ENCODE measurements at regions not wholly inside any gene's neighbourhood (a gene's known extent, or its start where the extent isn't known, plus 50 kb on each side); places are given as distances from the start of the nearest gene placed in this dataset.
A peak's percentile ranks its signal among the peaks of the same experiment; 100 is the strongest.

DNA sequence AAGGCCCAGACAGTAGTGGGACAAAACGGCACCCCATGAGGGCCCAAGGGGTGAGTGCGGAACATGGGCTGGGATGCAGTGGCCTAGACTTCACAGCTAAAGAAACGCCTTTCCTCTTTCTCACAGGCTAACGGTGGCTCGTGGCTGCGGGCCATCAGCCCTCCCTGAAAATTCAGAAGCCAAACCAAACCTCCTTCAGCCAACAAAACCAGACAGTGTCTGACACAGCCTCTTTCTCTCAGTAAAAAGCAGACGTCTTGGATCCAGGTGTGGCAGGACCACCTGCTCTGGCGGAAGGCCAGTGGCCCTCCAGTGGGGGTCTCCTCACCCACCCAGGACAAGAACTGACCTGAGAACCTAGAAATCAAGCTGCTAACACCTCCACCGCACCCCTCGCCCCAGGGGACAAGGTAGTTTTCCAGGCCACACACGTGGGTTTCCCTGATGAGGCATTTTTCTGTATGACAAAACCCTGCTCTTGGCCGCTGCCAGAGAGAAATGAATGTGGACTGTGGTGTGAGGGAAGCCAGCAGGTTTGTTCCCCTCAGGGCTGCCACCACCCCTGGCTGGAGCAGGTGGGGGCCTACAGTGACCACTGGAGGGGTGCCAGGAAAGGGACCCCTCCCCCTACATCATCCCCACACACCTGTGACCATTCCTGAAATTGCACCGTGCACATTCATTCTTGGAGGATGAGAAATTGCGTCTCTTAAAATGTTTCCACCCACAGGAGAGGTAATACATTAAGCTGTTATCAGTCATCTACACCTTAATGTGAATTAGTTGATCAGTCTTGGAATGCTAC is 76.8 kb upstream of the PIM1 start:
- no peak overlapping the region; a peak in 1 of 22 replicates for H3K27ac ChIP-seq
- no peak overlapping the region for H3K4me3 ChIP-seq
- TF ChIP-seq Cebpa-rat (IDR thresholded peaks at IDR 0.05) = no peak

DNA sequence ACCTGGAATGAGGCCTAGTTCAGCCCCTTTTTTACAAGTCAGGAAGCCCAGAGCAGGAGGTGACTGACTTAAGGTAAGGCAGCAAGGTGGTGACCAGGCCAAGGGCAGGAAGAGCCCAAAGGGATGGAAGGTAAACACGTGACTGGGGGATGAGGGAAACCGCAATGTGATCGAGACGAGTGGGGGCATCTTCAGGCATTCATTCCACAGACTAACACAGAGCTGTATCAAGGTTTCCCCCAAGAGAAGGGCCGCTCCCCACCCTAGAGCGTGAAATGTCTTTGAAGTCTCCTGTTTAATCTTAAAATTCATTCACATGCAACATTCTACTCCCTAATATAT is 76.3 kb upstream of the PIM1 start:
- H3K36me3 ChIP-seq = no peaks in the 10 kb centered on the region
- no peaks in the 10 kb centered on the region for H3K27me3 ChIP-seq
- peak overlapping the region in 3 of 11 experiments; percentile 60 to 76 (median 63); a peak in 6 of 22 replicates for H3K4me2 ChIP-seq
- no peaks in the 10 kb centered on the region for H3K9me3 ChIP-seq (replicated peaks in 1 of 11)
- no peak overlapping the region for H3K4me3 ChIP-seq
- no peak overlapping the region for H3K9ac ChIP-seq
- TF ChIP-seq Cebpa-rat (IDR thresholded peaks at IDR 0.05) = no peak
- H3K4me1 ChIP-seq = peaks cover 0 to 37% (median 8%) of the 10 kb centered on the region in 10 experiments; a peak in 12 of 20 replicates
- no peak overlapping the region; a peak in 1 of 22 replicates for H3K27ac ChIP-seq
- no peaks in the 10 kb centered on the region for H4K20me1 ChIP-seq

More for the DNA sequence above, 76.8 kb upstream of the PIM1 start:
- no peaks in the 10 kb centered on the region for H3K27me3 ChIP-seq
- H3K9ac ChIP-seq = no peak overlapping the region
- H4K20me1 ChIP-seq = no peaks in the 10 kb centered on the region
- H3K4me1 ChIP-seq = peaks cover 0 to 37% (median 8%) of the 10 kb centered on the region in 10 experiments; a peak in 12 of 20 replicates
- H3K36me3 ChIP-seq = no peaks in the 10 kb centered on the region
- H3K4me2 ChIP-seq = peak overlapping the region in 3 of 11 experiments; percentile 60 to 76 (median 63); a peak in 5 of 22 replicates
- no peaks in the 10 kb centered on the region for H3K9me3 ChIP-seq (replicated peaks in 1 of 11)

DNA sequence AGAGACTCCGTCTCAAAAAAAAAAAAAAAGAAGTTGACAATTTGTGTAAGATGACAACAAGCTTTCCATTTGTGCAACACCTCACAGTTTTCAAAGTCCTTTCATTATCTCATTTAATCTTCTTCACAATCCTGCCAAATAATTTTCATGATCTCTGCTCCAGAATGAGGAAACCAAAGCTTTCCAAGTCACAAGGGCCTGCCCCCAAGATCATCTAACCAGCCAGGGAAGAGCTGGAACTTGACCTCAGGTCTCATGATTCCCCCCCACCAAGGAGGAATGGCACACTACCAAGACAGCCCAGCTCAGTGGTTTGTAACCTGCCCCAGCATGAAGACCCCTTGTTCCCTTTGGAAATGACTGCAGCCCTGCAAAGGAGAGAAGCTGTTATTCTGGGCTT is 74.0 kb upstream of the PIM1 start:
- no peaks in the 10 kb centered on the region for H3K27me3 ChIP-seq
- H3K4me3 ChIP-seq = no peak overlapping the region
- H3K9ac ChIP-seq = no peak overlapping the region
- TF ChIP-seq Cebpa-rat (IDR thresholded peaks at IDR 0.05) = no peak
- H3K4me1 ChIP-seq = peaks cover 8 to 53% (median 20%) of the 10 kb centered on the region in 10 experiments
- peak overlapping the region in 2 of 11 experiments; percentile 63 to 76; a peak in 4 of 22 replicates for H3K4me2 ChIP-seq
- H3K9me3 ChIP-seq (replicated peaks in 1 of 11) = no peaks in the 10 kb centered on the region
- H3K36me3 ChIP-seq = no peaks in the 10 kb centered on the region
- no peaks in the 10 kb centered on the region for H4K20me1 ChIP-seq
- no peak overlapping the region for H3K27ac ChIP-seq

DNA sequence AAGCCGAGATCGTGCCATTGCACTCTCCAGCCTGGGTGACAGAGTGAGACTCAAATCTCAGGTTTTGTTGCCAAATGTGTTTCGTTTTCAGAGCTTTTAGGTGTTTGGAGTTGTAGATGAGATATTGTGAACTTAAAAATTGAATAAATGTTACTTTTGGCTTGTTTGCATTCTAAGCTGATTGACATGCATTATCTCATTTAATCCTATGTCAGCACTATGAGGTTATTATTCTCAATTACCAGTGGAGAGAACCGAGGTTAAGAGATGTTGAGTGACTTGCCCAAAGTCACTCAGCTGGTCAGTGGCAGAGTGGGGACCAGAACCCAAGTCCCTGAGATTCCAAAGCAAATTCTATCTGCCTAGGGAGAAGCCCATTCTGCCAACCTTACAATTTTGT is 72.6 kb upstream of the PIM1 start:
- TF ChIP-seq Cebpa-rat (IDR thresholded peaks at IDR 0.05) = no peak
- Histone ChIP-seq H3K4me1 (peaks cover 21 to 67% (median 34%) of the 10 kb centered on the region in 10 experiments), H3K9me3 (replicated peaks in 1 of 11) (no peaks in the 10 kb centered on the region), H3K9ac (no peak overlapping the region), H3K36me3 (no peaks in the 10 kb centered on the region), H4K20me1 (no peaks in the 10 kb centered on the region), H3K4me3 (no peak overlapping the region), H3K27ac (no peak overlapping the region), H3K4me2 (no peak overlapping the region), H3K27me3 (no peaks in the 10 kb centered on the region)

DNA sequence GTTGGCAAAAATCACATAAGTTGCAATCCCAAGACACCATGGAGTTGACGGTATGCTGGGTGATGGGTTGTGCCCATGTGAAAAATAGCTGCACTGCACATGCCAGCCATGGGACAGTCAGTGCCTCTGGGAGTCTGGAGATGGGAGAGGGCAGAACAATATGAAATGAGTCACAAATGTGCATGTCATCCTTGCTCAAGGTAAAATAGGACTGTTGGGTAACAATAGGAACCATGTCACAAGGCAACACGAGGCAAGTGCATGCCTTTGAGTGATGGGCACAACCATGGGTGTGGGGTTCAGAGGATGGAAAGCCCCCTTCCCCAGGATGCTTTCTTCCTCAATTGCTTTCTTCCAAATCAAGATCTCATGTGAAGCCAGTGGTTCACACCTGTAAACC is 70.5 kb upstream of the PIM1 start:
- Histone ChIP-seq H3K27me3 (no peaks in the 10 kb centered on the region), H3K9ac (no peak overlapping the region), H3K36me3 (no peaks in the 10 kb centered on the region), H4K20me1 (no peaks in the 10 kb centered on the region), H3K27ac (no peak overlapping the region), H3K4me2 (peak overlapping the region in 3 of 11 experiments; percentile 10 to 93 (median 92); a peak in 2 of 22 replicates), H3K4me1 (peaks cover 42 to 73% (median 50%) of the 10 kb centered on the region in 10 experiments), H3K4me3 (no peak overlapping the region), H3K9me3 (replicated peaks in 1 of 11) (no peaks in the 10 kb centered on the region)
- no peak for TF ChIP-seq Cebpa-rat (IDR thresholded peaks at IDR 0.05)

DNA sequence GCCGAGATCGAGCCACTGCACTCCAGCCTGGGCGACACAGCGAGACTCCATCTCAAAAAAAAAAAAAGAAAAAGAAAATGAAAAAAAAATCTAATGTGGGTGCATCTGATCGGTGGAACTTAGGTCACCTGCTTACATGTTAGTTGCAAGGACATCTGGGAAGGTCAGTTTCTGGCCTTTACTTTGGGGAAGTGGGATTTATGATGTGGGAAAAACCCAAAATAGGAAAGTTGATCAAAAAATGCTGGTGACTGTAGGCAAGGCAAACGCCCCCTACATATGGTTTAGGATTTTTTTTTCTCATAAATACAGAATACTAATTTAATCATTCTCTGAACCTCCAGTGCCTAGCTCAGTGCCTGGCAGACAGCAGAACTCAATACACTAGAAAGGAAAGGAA is 69.2 kb upstream of the PIM1 start:
- no peak for TF ChIP-seq Cebpa-rat (IDR thresholded peaks at IDR 0.05)
- Histone ChIP-seq H3K9me3 (replicated peaks in 1 of 11) (no peaks in the 10 kb centered on the region), H3K9ac (0 out of 22 replicates have a peak overlapping the region, but pooled peaks of 1 of the 11 experiments have one; percentile 4), H3K4me2 (peak overlapping the region; percentile 91 to 99 (median 96)), H3K27ac (peak overlapping the region in 4 of 11 experiments; percentile 4 to 91 (median 44); a peak in 6 of 22 replicates), H3K36me3 (no peaks in the 10 kb centered on the region), H3K4me3 (no peak overlapping the region), H3K4me1 (peaks cover 55 to 73% (median 60%) of the 10 kb centered on the region in 10 experiments), H4K20me1 (no peaks in the 10 kb centered on the region), H3K27me3 (no peaks in the 10 kb centered on the region)

DNA sequence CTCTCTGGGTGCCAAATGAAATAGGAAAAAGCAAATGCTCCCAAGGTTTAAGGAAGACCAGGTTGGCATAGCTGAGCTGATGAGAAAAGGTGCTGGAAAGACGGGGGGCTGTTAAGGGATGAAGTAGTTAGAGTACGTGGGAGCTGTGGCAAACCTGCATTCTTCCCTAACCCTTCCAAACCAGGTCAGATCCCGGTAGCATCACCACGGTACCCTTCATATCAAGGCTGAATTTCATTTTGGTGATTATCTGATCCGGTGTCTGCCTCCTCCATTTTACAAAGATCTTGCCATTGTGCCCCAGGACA is 68.0 kb upstream of the PIM1 start:
- H3K27ac ChIP-seq = peak overlapping the region; percentile 67 to 91 (median 82)
- TF ChIP-seq Cebpa-rat (IDR thresholded peaks at IDR 0.05) = no peak

DNA sequence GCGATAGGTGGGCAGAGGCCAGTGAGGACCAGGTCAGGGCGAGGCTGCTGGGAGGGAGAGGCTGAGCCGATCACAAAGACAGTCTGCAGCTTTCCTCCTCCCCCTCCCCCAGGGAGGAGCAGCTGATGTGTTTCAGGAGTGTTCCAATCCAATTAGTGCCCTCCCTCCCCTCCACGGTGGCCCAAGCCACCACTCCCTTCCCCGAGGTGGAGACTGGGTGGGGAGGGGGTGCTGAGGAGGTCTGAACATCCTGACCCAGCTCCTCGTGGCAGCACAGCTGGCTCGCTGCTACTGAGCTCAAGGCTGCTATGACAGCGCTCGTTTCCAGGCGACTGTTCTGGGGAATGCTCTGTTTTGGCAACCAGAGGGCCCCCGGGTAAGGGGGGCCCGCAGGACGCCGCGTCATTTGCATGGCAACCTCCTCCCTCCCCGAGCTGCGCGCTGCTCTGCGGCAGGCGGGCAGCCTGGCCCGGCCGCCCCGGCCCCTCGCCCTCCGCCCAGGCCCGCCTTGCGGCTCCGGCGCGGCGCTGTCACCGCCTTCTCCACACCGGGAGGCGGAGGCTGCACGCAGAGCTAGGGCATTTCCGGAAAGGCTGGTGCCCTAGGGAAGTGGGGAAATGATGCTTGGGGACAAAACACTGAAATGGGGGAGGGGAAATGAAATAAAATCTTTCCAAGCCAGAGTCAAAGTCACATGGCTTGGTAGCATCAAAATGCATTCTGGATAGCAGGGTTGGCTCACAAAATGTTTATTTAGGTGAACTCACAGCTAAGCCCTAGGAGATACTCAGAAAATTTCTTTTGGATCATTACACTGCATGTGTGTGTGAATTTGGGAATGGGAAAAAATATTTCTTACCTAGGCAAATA is 67.4 kb upstream of the PIM1 start:
- no peak for TF ChIP-seq Cebpa-rat (IDR thresholded peaks at IDR 0.05)
- H4K20me1 ChIP-seq = no peaks in the 10 kb centered on the region
- H3K4me2 ChIP-seq = peak overlapping the region; percentile 91 to 99 (median 96)
- no peaks in the 10 kb centered on the region for H3K27me3 ChIP-seq
- H3K9me3 ChIP-seq (replicated peaks in 1 of 11) = no peaks in the 10 kb centered on the region
- no peaks in the 10 kb centered on the region for H3K36me3 ChIP-seq
- peak overlapping the region; percentile 38 to 65 (median 52) for H3K4me3 ChIP-seq
- peaks cover 59 to 71% (median 63%) of the 10 kb centered on the region in 10 experiments for H3K4me1 ChIP-seq
- H3K9ac ChIP-seq = peak overlapping the region; percentile 59 to 79 (median 75)
- H3K27ac ChIP-seq = peak overlapping the region; percentile 67 to 91 (median 82)

More for the DNA sequence above, 68.0 kb upstream of the PIM1 start:
- peak overlapping the region; percentile 91 to 99 (median 96) for H3K4me2 ChIP-seq
- no peaks in the 10 kb centered on the region for H3K9me3 ChIP-seq (replicated peaks in 1 of 11)
- H3K4me1 ChIP-seq = peaks cover 59 to 71% (median 62%) of the 10 kb centered on the region in 10 experiments
- H4K20me1 ChIP-seq = no peaks in the 10 kb centered on the region
- H3K36me3 ChIP-seq = no peaks in the 10 kb centered on the region
- H3K4me3 ChIP-seq = peak overlapping the region in 9 of 10 experiments; percentile 38 to 65 (median 53); a peak in 18 of 20 replicates
- H3K9ac ChIP-seq = peak overlapping the region; percentile 59 to 79 (median 75)
- no peaks in the 10 kb centered on the region for H3K27me3 ChIP-seq

Measured in BLaER1 treated with 17β-estradiol and CSF1 and Interleukin-3, amounts not matched to agents 10 nM and 100 nM (cell line).